Breast epithelium (tissue), 3 donors: ENCODE measurements at regions not wholly inside any gene's neighbourhood (a gene's known extent, or its start where the extent isn't known, plus 50 kb on each side); places are given as distances from the start of the nearest gene placed in this dataset.

Source experiments
- CTCF ChIP-seq, 3 donors: fragments of 450-650 bp; IDR thresholded peaks; one replicate each; pipeline ENCODE4 v1.5.1; 2016 to 2017; ENCODE audit warnings: antibody characterized with exemption in 3 of 3, mild to moderate bottlenecking in 3 of 3, moderate library complexity in 3 of 3
- POLR2A ChIP-seq: fragments of 450-650 bp; IDR thresholded peaks from one replicate; pipeline ENCODE4 v1.6.1; 2016; ENCODE audit warnings: antibody characterized with exemption, mild to moderate bottlenecking, moderate library complexity
- POLR2AphosphoS5 ChIP-seq, 3 donors: sonication (generic); formaldehyde crosslinking; IDR thresholded peaks; one replicate each; pipeline ENCODE4 v1.6.1; 2017; ENCODE audit warnings: antibody characterized with exemption in 3 of 3

- TF ChIP-seq CTCF (IDR thresholded peaks at IDR 0.05): no peak
- TF ChIP-seq POLR2A: no peak
- TF ChIP-seq POLR2AphosphoS5 (IDR thresholded peaks at IDR 0.05): no peak
These were observed 543.6 kb upstream of the DAB2 start for GRCh38 chr5:39968381-39968780.
